GM23338 (cell line): ENCODE measurements at regions not wholly inside any gene's neighbourhood (a gene's known extent, or its start where the extent isn't known, plus 50 kb on each side); places are given as distances from the start of the nearest gene placed in this dataset.

ENCODE experiments used
- ATAC-seq: fragments of 200-7000 bp; cut with Tn5 transposase; 3 replicates; pipeline ENCODE4 v1.9.1; 2020
- DNase-seq: peaks from one replicate; pipeline ENCODE4 v3.0.0-alpha.2; 2015; ENCODE audit warnings: low spot score
- H2AFZ ChIP-seq: fragments of 200-600 bp; sonication (generic); 2 replicates; pipeline ENCODE4 v1.8.0; 2016; ENCODE audit warnings: antibody characterized with exemption, mild to moderate bottlenecking, moderate library complexity
- H3F3A ChIP-seq: fragments of 200-600 bp; sonication (generic); replicated peaks from 2 replicates; pipeline ENCODE4 v1.8.0; 2017; ENCODE audit warnings: antibody characterized with exemption, mixed run types, low read depth
- H3K27ac ChIP-seq: fragments of 200-600 bp; sonication (generic); 2 replicates; pipeline ENCODE4 v1.6.1; 2016; ENCODE audit warnings: low read depth
- H3K27me3 ChIP-seq: fragments of 200-600 bp; sonication (generic); 2 replicates; pipeline ENCODE4 v1.8.0; 2016; ENCODE audit warnings: mild to moderate bottlenecking, mixed run types, moderate library complexity; ENCODE audit not compliant: insufficient read depth
- H3K36me3 ChIP-seq: fragments of 200-600 bp; sonication (generic); 2 replicates; pipeline ENCODE4 v1.8.0; 2016; ENCODE audit warnings: mild to moderate bottlenecking; ENCODE audit not compliant: insufficient read depth
- H3K4me1 ChIP-seq: fragments of 200-600 bp; sonication (generic); 2 replicates; pipeline ENCODE4 v1.8.0; 2016; ENCODE audit warnings: mild to moderate bottlenecking, moderate library complexity; ENCODE audit not compliant: insufficient read depth
- H3K4me2 ChIP-seq: fragments of 200-600 bp; sonication (generic); 2 replicates; pipeline ENCODE4 v1.7.1; 2017; ENCODE audit warnings: mixed run types
- H3K4me3 ChIP-seq: fragments of 200-600 bp; sonication (generic); 2 replicates; pipeline ENCODE4 v1.6.1; 2016; ENCODE audit warnings: mixed run types
- H3K79me2 ChIP-seq: fragments of 200-600 bp; sonication (generic); replicated peaks from 2 replicates; pipeline ENCODE4 v1.8.0; 2017; ENCODE audit warnings: mild to moderate bottlenecking; ENCODE audit not compliant: insufficient read depth
- H3K9me2 ChIP-seq: fragments of 200-600 bp; sonication (generic); 2 replicates; pipeline ENCODE4 v1.8.0; 2017; ENCODE audit not compliant: insufficient read depth
- H4K20me1 ChIP-seq: fragments of 200-600 bp; sonication (generic); replicated peaks from 2 replicates; pipeline ENCODE4 v1.8.0; 2017; ENCODE audit warnings: mild to moderate bottlenecking; ENCODE audit not compliant: insufficient read depth
- H3K27ac Mint-ChIP-seq: 2 replicates; pipeline ENCODE4 v1.8.0; 2020; ENCODE audit warnings: inconsistent platforms, mild to moderate bottlenecking, moderate library complexity, mixed read lengths
- H3K27me3 Mint-ChIP-seq: 3 replicates; pipeline ENCODE4 v1.8.0; 2022; ENCODE audit warnings: low read depth, mild to moderate bottlenecking, moderate library complexity, mixed read lengths, inconsistent platforms; ENCODE audit not compliant: insufficient read depth, poor library complexity
- H3K36me3 Mint-ChIP-seq: 3 replicates; pipeline ENCODE4 v1.8.0; 2021; ENCODE audit warnings: low read depth, mild to moderate bottlenecking, inconsistent platforms, moderate library complexity, mixed read lengths
- H3K4me1 Mint-ChIP-seq: 3 replicates; pipeline ENCODE4 v1.8.0; 2020; ENCODE audit warnings: mild to moderate bottlenecking, inconsistent platforms, mixed read lengths
- H3K4me3 Mint-ChIP-seq: 3 replicates; pipeline ENCODE4 v1.8.0; 2021; ENCODE audit warnings: moderate library complexity, mild to moderate bottlenecking, inconsistent platforms, mixed read lengths
- H3K9me3 Mint-ChIP-seq: 3 replicates; pipeline ENCODE4 v1.8.0; 2020; ENCODE audit warnings: moderate library complexity, mild to moderate bottlenecking, inconsistent platforms, mixed read lengths
- CREB1 ChIP-seq: fragments of 250-450 bp; sonication (Bioruptor Pico); IDR thresholded peaks from 2 replicates; pipeline ENCODE4 v1.5.0; 2020; ENCODE audit warnings: low read depth, mild to moderate bottlenecking, moderate library complexity
- EZH2phosphoT487 ChIP-seq: fragments of 200-600 bp; sonication (generic); IDR thresholded peaks from one replicate; pipeline ENCODE4 v1.8.1; 2018; ENCODE audit warnings: antibody characterized with exemption; ENCODE audit not compliant: unreplicated experiment
- JUNB ChIP-seq: IDR thresholded peaks from one replicate; pipeline ENCODE4 v1.6.1; 2016; ENCODE audit warnings: antibody characterized with exemption; ENCODE audit not compliant: unreplicated experiment
- NANOG ChIP-seq: IDR thresholded peaks from 2 replicates; pipeline ENCODE4 v1.6.1; 2016; ENCODE audit warnings: antibody characterized with exemption, borderline replicate concordance
- STAT1 ChIP-seq: IDR thresholded peaks from one replicate; pipeline ENCODE4 v1.6.1; 2016; ENCODE audit warnings: antibody characterized with exemption; ENCODE audit not compliant: unreplicated experiment
- ZNF331 ChIP-seq: fragments of 250-450 bp; sonication (Bioruptor Pico); IDR thresholded peaks from 2 replicates; pipeline ENCODE4 v1.5.0; 2020; ENCODE audit warnings: low read depth, mild to moderate bottlenecking, moderate library complexity
- TF ChIP-seq, protein P1 (sequence below), 2 experiments: fragments of 200-600 bp in 1 of 2; sonication (generic) in 1 of 2; conservative IDR thresholded peaks; 2 replicates each; pipeline versions ENCODE4 v1.5.1 to v1.6.1; 2016 to 2017; ENCODE audit warnings: antibody characterized with exemption in 2 of 2, low read depth in 2 of 2, mild to moderate bottlenecking in 2 of 2, moderate library complexity in 1 of 2
- TF ChIP-seq, protein P2 (sequence below): fragments of 250-450 bp; sonication (Bioruptor Pico); IDR thresholded peaks from 2 replicates; pipeline ENCODE4 v1.5.0; 2020; ENCODE audit warnings: mild to moderate bottlenecking, moderate library complexity

DNA sequence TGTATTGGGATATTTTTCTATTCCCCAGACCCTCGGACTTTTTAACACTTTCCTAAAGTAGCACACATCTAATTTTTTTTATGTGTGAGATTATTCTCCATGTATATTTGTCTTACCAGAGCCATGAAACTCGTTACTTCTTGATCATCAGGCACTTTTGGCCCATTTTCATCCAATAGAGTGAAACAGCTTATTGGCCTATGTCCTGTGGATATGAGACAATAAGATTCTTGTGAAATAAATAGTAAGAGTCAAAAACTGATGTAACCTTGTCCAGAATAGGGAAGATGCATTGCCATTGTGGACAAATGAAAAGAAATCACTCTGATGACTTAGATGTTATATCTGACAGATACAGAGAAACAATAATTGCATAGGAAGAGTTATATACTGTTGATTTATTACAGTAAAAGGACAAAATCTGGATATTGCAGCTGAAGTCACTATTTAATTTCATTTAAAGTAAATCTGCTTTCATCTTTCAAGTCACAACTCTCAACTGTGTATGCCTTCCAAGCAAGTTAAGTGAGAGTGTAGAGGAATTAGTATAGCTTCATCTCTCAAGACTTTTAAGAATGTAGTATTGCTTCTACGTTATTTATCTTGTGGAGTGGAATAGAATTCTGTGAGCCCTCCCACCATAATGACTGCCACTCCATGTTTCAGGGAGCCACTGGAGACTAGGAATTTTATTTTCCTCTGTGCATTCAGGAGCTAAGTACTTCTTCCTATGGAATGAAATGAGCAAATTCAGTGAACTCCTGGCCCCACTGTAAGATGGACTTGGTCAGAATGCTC lies 86.9 kb downstream of the ADAMTS1 start:
- Histone ChIP-seq H3K9me2 (peaks cover 13% of the 10 kb centered on the region; the same call in 1 of the 2 replicates), H3K27ac (no peak overlapping the region), H3K79me2 (no peaks in the 10 kb centered on the region), H3K4me2 (no peak overlapping the region), H3K4me1 (no peaks in the 10 kb centered on the region), H3K36me3 (no peaks in the 10 kb centered on the region), H2AFZ (no peak overlapping the region), H4K20me1 (no peaks in the 10 kb centered on the region), H3K27me3 (no peaks in the 10 kb centered on the region), H3F3A (no peaks in the 10 kb centered on the region), H3K4me3 (no peak overlapping the region)
- TF ChIP-seq, protein P1, sequence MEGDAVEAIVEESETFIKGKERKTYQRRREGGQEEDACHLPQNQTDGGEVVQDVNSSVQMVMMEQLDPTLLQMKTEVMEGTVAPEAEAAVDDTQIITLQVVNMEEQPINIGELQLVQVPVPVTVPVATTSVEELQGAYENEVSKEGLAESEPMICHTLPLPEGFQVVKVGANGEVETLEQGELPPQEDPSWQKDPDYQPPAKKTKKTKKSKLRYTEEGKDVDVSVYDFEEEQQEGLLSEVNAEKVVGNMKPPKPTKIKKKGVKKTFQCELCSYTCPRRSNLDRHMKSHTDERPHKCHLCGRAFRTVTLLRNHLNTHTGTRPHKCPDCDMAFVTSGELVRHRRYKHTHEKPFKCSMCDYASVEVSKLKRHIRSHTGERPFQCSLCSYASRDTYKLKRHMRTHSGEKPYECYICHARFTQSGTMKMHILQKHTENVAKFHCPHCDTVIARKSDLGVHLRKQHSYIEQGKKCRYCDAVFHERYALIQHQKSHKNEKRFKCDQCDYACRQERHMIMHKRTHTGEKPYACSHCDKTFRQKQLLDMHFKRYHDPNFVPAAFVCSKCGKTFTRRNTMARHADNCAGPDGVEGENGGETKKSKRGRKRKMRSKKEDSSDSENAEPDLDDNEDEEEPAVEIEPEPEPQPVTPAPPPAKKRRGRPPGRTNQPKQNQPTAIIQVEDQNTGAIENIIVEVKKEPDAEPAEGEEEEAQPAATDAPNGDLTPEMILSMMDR (conservative IDR thresholded peaks at IDR 0.05; ENCODE audit: low read depth in 2 of 2): no peak
- TF ChIP-seq JUNB (no peak), ZNF331 (CRISPR knock-in tag) (no peak), NANOG (no peak), EZH2phosphoT487 (no peak), CREB1 (CRISPR knock-in tag) (no peak)
- Mint-ChIP-seq H3K4me3 (no peak overlapping the region), H3K36me3 (no peaks in the 10 kb centered on the region), H3K27me3 (no peaks in the 10 kb centered on the region), H3K27ac (no peak overlapping the region), H3K9me3 (no peaks in the 10 kb centered on the region), H3K4me1 (no peaks in the 10 kb centered on the region)
- no peak for DNase-seq
- no peak for ATAC-seq

DNA sequence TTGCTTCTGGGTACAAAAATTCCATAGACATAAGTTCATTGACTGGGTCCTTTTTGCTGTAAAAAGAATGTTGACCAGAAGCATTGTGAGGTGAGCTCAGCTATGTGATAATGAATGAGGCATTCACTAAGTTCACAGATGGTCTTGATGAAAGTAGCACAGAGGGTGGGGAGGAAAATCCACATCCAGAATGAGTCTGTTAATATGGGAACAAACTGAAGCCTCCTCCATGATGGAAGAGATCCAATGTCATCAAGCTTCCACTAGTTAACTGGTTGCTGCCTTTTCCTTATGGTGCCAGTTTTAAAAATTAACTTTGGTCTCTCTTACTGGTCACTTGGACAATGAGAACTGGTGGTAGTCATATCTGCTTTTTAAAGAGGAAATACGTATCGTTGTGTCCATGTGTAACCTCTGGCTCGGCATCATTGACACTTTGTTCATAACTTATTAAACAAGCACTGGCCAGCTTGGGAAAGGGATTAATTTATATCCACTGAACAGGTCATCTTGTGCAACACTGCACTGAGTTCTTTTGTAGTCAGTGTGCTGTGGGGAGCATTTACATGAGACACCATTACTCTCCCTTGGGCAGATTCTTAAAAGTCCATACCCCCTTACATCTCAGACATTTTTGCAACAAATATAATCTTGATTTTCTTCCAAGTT lies 88.6 kb downstream of the ADAMTS1 start:
- Mint-ChIP-seq H3K4me1 (no peaks in the 10 kb centered on the region), H3K9me3 (no peaks in the 10 kb centered on the region), H3K4me3 (no peak overlapping the region), H3K36me3 (no peaks in the 10 kb centered on the region), H3K27me3 (no peaks in the 10 kb centered on the region), H3K27ac (no peak overlapping the region)
- H3K27me3 ChIP-seq: no peaks in the 10 kb centered on the region
- H2AFZ ChIP-seq: peak overlapping the region; percentile 52; the same call in 1 of the 2 replicates
- no peaks in the 10 kb centered on the region for H4K20me1 ChIP-seq
- H3K79me2 ChIP-seq: no peaks in the 10 kb centered on the region
- no peaks in the 10 kb centered on the region for H3K4me1 ChIP-seq
- no peak for DNase-seq
- no peak overlapping the region for H3K4me2 ChIP-seq
- no peak overlapping the region for H3K4me3 ChIP-seq
- peaks cover 13% of the 10 kb centered on the region; the same call in 1 of the 2 replicates for H3K9me2 ChIP-seq
- H3F3A ChIP-seq: no peaks in the 10 kb centered on the region
- no peak for ATAC-seq
- no peaks in the 10 kb centered on the region for H3K36me3 ChIP-seq
- H3K27ac ChIP-seq: no peak overlapping the region
- TF ChIP-seq, protein P2, sequence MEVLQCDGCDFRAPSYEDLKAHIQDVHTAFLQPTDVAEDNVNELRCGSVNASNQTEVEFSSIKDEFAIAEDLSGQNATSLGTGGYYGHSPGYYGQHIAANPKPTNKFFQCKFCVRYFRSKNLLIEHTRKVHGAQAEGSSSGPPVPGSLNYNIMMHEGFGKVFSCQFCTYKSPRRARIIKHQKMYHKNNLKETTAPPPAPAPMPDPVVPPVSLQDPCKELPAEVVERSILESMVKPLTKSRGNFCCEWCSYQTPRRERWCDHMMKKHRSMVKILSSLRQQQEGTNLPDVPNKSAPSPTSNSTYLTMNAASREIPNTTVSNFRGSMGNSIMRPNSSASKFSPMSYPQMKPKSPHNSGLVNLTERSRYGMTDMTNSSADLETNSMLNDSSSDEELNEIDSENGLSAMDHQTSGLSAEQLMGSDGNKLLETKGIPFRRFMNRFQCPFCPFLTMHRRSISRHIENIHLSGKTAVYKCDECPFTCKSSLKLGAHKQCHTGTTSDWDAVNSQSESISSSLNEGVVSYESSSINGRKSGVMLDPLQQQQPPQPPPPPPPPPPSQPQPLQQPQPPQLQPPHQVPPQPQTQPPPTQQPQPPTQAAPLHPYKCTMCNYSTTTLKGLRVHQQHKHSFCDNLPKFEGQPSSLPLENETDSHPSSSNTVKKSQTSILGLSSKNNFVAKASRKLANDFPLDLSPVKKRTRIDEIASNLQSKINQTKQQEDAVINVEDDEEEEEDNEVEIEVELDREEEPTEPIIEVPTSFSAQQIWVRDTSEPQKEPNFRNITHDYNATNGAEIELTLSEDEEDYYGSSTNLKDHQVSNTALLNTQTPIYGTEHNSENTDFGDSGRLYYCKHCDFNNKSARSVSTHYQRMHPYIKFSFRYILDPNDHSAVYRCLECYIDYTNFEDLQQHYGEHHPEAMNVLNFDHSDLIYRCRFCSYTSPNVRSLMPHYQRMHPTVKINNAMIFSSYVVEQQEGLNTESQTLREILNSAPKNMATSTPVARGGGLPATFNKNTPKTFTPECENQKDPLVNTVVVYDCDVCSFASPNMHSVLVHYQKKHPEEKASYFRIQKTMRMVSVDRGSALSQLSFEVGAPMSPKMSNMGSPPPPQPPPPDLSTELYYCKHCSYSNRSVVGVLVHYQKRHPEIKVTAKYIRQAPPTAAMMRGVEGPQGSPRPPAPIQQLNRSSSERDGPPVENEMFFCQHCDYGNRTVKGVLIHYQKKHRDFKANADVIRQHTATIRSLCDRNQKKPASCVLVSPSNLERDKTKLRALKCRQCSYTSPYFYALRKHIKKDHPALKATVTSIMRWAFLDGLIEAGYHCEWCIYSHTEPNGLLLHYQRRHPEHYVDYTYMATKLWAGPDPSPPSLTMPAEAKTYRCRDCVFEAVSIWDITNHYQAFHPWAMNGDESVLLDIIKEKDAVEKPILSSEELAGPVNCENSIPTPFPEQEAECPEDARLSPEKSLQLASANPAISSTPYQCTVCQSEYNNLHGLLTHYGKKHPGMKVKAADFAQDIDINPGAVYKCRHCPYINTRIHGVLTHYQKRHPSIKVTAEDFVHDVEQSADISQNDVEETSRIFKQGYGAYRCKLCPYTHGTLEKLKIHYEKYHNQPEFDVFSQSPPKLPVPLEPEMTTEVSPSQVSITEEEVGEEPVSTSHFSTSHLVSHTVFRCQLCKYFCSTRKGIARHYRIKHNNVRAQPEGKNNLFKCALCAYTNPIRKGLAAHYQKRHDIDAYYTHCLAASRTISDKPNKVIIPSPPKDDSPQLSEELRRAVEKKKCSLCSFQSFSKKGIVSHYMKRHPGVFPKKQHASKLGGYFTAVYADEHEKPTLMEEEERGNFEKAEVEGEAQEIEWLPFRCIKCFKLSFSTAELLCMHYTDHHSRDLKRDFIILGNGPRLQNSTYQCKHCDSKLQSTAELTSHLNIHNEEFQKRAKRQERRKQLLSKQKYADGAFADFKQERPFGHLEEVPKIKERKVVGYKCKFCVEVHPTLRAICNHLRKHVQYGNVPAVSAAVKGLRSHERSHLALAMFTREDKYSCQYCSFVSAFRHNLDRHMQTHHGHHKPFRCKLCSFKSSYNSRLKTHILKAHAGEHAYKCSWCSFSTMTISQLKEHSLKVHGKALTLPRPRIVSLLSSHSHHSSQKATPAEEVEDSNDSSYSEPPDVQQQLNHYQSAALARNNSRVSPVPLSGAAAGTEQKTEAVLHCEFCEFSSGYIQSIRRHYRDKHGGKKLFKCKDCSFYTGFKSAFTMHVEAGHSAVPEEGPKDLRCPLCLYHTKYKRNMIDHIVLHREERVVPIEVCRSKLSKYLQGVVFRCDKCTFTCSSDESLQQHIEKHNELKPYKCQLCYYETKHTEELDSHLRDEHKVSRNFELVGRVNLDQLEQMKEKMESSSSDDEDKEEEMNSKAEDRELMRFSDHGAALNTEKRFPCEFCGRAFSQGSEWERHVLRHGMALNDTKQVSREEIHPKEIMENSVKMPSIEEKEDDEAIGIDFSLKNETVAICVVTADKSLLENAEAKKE (CRISPR knock-in tag): no peak
- no peak for TF ChIP-seq EZH2phosphoT487
- no peak for TF ChIP-seq STAT1
- TF ChIP-seq, protein P1 (conservative IDR thresholded peaks at IDR 0.05; ENCODE audit: low read depth in 2 of 2): no peak
